OCI-LY7 (cell line): ENCODE measurements at regions not wholly inside any gene's neighbourhood (a gene's known extent, or its start where the extent isn't known, plus 50 kb on each side); places are given as distances from the start of the nearest gene placed in this dataset.

Experiments used
- CTCF ChIP-seq: fragments of 200-600 bp; sonication (generic); conservative IDR thresholded peaks from 2 replicates; pipeline ENCODE4 v1.5.1; 2014; ENCODE audit warnings: mild to moderate bottlenecking, antibody characterized with exemption, low read length, moderate library complexity, mixed read lengths
- EZH2phosphoT487 ChIP-seq: fragments of 200-600 bp; sonication (generic); IDR thresholded peaks from 2 replicates; pipeline ENCODE4 v1.6.1; 2018; ENCODE audit warnings: low read depth, borderline replicate concordance, mild to moderate bottlenecking, mixed run types, antibody characterized with exemption, low read length, moderate library complexity, mixed read lengths

- TF ChIP-seq EZH2phosphoT487 = no peak
- no peak for TF ChIP-seq CTCF
These were observed 70.2 kb upstream of the EPB41L1 start for GRCh38 chr20:36084356-36084755.
